Renal cortex interstitium (tissue), 11 donors: ENCODE measurements at regions not wholly inside any gene's neighbourhood (a gene's known extent, or its start where the extent isn't known, plus 50 kb on each side); places are given as distances from the start of the nearest gene placed in this dataset.
"Not testable (repeated sequence)": the region's sequence is repeated elsewhere in the genome, so short reads cannot be mapped to it uniquely, and the experiment has no call there.

Experiments
- DNase-seq, 11 donors: peaks; one replicate each; pipeline ENCODE4 v3.0.0-alpha.2; 2013; ENCODE audit warnings: low read depth in 9 of 11, low spot score in 4 of 11; ENCODE audit errors: extremely low read depth in 1 of 11

- DNase-seq = no peak
These were observed 322.8 kb downstream of the RAP2B start for GRCh38 chr3:153484842-153485241.

- no peak for DNase-seq
These were observed 333.4 kb downstream of the RAP2B start for GRCh38 chr3:153495422-153495821.

- DNase-seq = no peak
These were observed 340.7 kb downstream of the RAP2B start for GRCh38 chr3:153502682-153503081.

GRCh38 chr3:153503873-153504272 lies 341.8 kb downstream of the RAP2B start:
- DNase-seq = no peak

GRCh38 chr3:153506205-153506604 lies 344.2 kb downstream of the RAP2B start:
- DNase-seq = not testable (repeated sequence)

GRCh38 chr3:153506686-153507085 lies 344.7 kb downstream of the RAP2B start:
- DNase-seq = not testable (repeated sequence)

- no peak for DNase-seq
These were observed 351.2 kb downstream of the RAP2B start for GRCh38 chr3:153513236-153513635.

- DNase-seq = no peak
These were observed 366.4 kb downstream of the RAP2B start for GRCh38 chr3:153528473-153528872.

GRCh38 chr3:153539263-153539662 lies 377.2 kb downstream of the RAP2B start:
- DNase-seq = no peak

GRCh38 chr3:153545471-153545870 lies 383.4 kb downstream of the RAP2B start:
- DNase-seq = no peak

GRCh38 chr3:153547970-153548369 lies 385.9 kb downstream of the RAP2B start:
- no peak for DNase-seq

GRCh38 chr3:153549686-153550085 lies 387.7 kb downstream of the RAP2B start:
- not testable (repeated sequence) for DNase-seq

GRCh38 chr3:153551536-153552285 lies 389.7 kb downstream of the RAP2B start:
- no peak for DNase-seq

GRCh38 chr3:153552887-153553604 lies 391.0 kb downstream of the RAP2B start:
- DNase-seq = no peak

GRCh38 chr3:153553605-153553945 lies 391.5 kb downstream of the RAP2B start:
- no peak for DNase-seq

GRCh38 chr3:153555919-153556318 lies 393.9 kb downstream of the RAP2B start:
- no peak for DNase-seq

- DNase-seq = not testable (repeated sequence)
These were observed 397.3 kb downstream of the RAP2B start for GRCh38 chr3:153559366-153559765.

GRCh38 chr3:153567011-153567410 lies 405.0 kb downstream of the RAP2B start:
- no peak for DNase-seq

- DNase-seq = no peak
These were observed 405.5 kb downstream of the RAP2B start for GRCh38 chr3:153567556-153567955.

- DNase-seq = not testable (repeated sequence)
These were observed 408.5 kb downstream of the RAP2B start for GRCh38 chr3:153570481-153570880.

GRCh38 chr3:153572165-153572564 lies 410.1 kb downstream of the RAP2B start:
- DNase-seq = no peak
